NT2/D1 (cell line): ENCODE measurements at regions not wholly inside any gene's neighbourhood (a gene's known extent, or its start where the extent isn't known, plus 50 kb on each side); places are given as distances from the start of the nearest gene placed in this dataset.

Experiments
- SUZ12 ChIP-seq: IDR thresholded peaks from 2 replicates; pipeline ENCODE4 v1.6.1; 2011; ENCODE audit not compliant: insufficient read length, insufficient read depth; ENCODE audit errors: extremely low read depth
- YY1 ChIP-seq: IDR thresholded peaks from 2 replicates; pipeline ENCODE4 v1.6.1; 2011; ENCODE audit not compliant: insufficient read length, insufficient read depth

DNA sequence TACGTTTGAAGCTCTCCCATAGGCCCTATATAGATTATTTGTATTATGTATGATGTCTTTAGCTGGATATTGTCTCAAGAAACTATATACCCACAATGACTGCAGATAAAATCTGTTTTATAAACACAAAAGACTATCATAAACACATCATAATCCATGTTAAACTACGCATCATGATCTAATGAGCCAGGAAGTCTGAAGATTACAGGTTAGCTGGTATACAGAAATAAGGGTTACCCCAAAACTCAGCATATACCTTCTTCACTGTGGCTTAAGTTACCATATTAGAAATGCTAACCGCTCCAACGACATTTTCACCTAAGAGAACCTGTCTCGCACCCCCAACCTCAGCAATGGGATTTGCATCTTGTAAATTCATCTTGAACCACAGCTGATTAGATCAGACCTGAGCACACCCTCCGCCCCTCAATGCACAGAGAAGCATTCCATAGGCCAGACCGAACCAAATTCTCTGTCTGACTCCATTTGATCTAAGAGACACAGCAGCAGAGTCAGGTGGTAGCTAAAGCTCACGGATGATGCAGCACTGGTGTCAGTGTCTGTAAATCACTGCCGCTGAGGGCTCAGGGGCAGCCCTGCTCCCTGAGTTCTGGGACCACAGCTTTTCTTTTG lies 124.9 kb downstream of the NPY start:
- no peak for TF ChIP-seq SUZ12
- TF ChIP-seq YY1, result no peak
